Effector memory CD8-positive, alpha-beta T cell (primary cell): ENCODE measurements at regions not wholly inside any gene's neighbourhood (a gene's known extent, or its start where the extent isn't known, plus 50 kb on each side); places are given as distances from the start of the nearest gene placed in this dataset.

ENCODE experiments used
- ATAC-seq: fragments of 150-1000 bp; cut with Tn5 transposase; replicated peaks from 2 replicates; pipeline ENCODE4 v1.10.0; 2021; ENCODE audit warnings: mild to moderate bottlenecking, moderate library complexity
- DNase-seq, 3 experiments: peaks; one replicate each; pipeline ENCODE4 v3.0.0; 2021
- H3K27ac Mint-ChIP-seq, 2 donors: one replicate each; pipeline ENCODE4 v1.8.0; 2022; ENCODE audit warnings: mild to moderate bottlenecking in 2 of 2, mixed read lengths in 2 of 2, moderate library complexity in 2 of 2
- H3K27me3 Mint-ChIP-seq, 2 donors: one replicate each; pipeline ENCODE4 v1.8.0; 2022; ENCODE audit warnings: mixed read lengths in 2 of 2
- H3K36me3 Mint-ChIP-seq: one replicate; pipeline ENCODE4 v1.8.0; 2022; ENCODE audit warnings: mild to moderate bottlenecking, moderate library complexity, mixed read lengths; ENCODE audit not compliant: insufficient read depth
- H3K4me1 Mint-ChIP-seq, 2 donors: one replicate each; pipeline ENCODE4 v1.8.0; 2022; ENCODE audit warnings: low read depth in 2 of 2, mixed read lengths in 2 of 2
- H3K4me3 Mint-ChIP-seq, 2 donors: one replicate each; pipeline ENCODE4 v1.8.0; 2022; ENCODE audit warnings: mild to moderate bottlenecking in 2 of 2, mixed read lengths in 2 of 2, moderate library complexity in 2 of 2
- H3K9me3 Mint-ChIP-seq, 2 donors: one replicate each; pipeline ENCODE4 v1.8.0; 2022; ENCODE audit warnings: mixed read lengths in 2 of 2

DNA sequence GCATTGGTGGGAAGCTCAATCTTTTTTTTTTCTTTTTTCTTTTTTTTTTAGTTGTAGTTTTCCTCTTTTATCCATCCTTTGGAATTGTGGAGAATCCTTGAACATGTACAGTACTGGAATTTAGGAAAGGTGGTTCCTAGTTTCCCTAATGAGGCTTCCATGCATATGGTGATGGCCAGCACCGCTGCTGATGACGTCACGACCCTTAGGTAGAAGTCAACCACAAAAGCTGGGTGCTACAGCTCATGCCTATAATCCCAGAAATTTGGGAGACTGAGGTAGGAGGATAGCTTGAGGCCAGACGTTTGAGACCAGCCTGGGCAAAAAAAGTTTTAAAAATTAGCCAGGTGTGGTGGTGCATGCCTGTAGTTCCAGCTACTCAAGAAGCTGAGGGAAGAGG, 79.3 kb upstream of the SOX4 start:
- H3K27ac Mint-ChIP-seq, result no peak overlapping the region
- no peak overlapping the region for H3K4me3 Mint-ChIP-seq
- ATAC-seq (no peak), DNase-seq (no peak)
- no peaks in the 10 kb centered on the region for H3K9me3 Mint-ChIP-seq
- H3K36me3 Mint-ChIP-seq, result no peaks in the 10 kb centered on the region
- no peaks in the 10 kb centered on the region for H3K4me1 Mint-ChIP-seq
- peaks cover 6 to 17% of the 10 kb centered on the region in 2 donors for H3K27me3 Mint-ChIP-seq

- Mint-ChIP-seq H3K27me3 (peaks cover 0 to 4% of the 10 kb centered on the region in 2 donors), H3K9me3 (no peaks in the 10 kb centered on the region), H3K4me1 (no peaks in the 10 kb centered on the region), H3K36me3 (no peaks in the 10 kb centered on the region), H3K27ac (no peak overlapping the region), H3K4me3 (no peak overlapping the region)
- DNase-seq (no peak), ATAC-seq (no peak)
Measured at GRCh38 chr6:21518317-21518716, 75.2 kb upstream of the SOX4 start.

DNA sequence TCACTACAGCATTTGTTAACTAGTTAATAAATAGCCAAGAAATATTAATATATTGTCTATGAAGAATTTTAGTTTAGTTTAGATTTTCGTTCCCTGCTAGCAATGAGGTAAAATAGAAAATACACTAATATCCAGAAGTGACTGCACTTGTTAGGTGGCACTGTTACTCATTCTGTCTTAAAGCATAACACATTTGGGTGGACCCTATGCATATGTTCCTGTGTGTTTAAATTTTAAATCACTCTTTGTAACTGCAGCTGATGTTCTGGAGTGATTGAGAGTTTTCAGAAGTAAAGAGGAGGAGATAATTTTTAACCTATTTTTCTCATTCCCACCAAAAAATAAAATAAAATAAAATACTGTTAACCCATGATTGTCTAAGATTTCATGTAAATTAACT, 73.9 kb upstream of the SOX4 start:
- no peaks in the 10 kb centered on the region for H3K9me3 Mint-ChIP-seq
- no peak for ATAC-seq
- no peaks in the 10 kb centered on the region for H3K36me3 Mint-ChIP-seq
- DNase-seq, result no peak
- H3K27ac Mint-ChIP-seq, result no peak overlapping the region
- no peaks in the 10 kb centered on the region for H3K27me3 Mint-ChIP-seq
- H3K4me1 Mint-ChIP-seq, result no peaks in the 10 kb centered on the region
- no peak overlapping the region for H3K4me3 Mint-ChIP-seq

DNA sequence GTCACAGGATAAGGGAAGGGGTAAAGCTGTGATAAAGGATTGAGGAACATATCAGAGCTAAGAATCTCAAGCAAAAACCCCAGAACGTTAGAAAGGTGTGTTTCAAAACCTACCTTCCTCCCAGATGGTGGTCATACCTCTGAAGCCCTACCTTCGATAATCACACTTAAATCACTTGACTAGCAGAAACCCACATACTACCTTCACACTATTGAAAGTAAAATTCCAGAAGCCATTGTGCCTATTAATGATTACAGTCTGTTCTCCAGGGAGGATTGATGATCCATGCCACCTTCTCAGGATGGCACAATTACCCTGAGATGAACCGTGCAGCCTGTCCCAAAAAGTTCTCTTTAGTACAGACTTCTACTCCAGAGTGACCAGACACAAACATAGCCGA, 72.3 kb upstream of the SOX4 start:
- no peaks in the 10 kb centered on the region for H3K9me3 Mint-ChIP-seq
- ATAC-seq, result no peak
- H3K27ac Mint-ChIP-seq, result no peak overlapping the region
- H3K27me3 Mint-ChIP-seq, result no peaks in the 10 kb centered on the region
- DNase-seq, result no peak
- no peaks in the 10 kb centered on the region for H3K4me1 Mint-ChIP-seq
- H3K36me3 Mint-ChIP-seq, result no peaks in the 10 kb centered on the region
- H3K4me3 Mint-ChIP-seq, result no peak overlapping the region

- H3K27me3 Mint-ChIP-seq, result no peaks in the 10 kb centered on the region
- H3K36me3 Mint-ChIP-seq, result no peaks in the 10 kb centered on the region
- no peak overlapping the region for H3K4me3 Mint-ChIP-seq
- H3K9me3 Mint-ChIP-seq, result no peaks in the 10 kb centered on the region
- H3K4me1 Mint-ChIP-seq, result no peaks in the 10 kb centered on the region
- ATAC-seq (no peak), DNase-seq (no peak)
- no peak overlapping the region for H3K27ac Mint-ChIP-seq
Measured at GRCh38 chr6:21522143-21522747, 71.3 kb upstream of the SOX4 start.

DNA sequence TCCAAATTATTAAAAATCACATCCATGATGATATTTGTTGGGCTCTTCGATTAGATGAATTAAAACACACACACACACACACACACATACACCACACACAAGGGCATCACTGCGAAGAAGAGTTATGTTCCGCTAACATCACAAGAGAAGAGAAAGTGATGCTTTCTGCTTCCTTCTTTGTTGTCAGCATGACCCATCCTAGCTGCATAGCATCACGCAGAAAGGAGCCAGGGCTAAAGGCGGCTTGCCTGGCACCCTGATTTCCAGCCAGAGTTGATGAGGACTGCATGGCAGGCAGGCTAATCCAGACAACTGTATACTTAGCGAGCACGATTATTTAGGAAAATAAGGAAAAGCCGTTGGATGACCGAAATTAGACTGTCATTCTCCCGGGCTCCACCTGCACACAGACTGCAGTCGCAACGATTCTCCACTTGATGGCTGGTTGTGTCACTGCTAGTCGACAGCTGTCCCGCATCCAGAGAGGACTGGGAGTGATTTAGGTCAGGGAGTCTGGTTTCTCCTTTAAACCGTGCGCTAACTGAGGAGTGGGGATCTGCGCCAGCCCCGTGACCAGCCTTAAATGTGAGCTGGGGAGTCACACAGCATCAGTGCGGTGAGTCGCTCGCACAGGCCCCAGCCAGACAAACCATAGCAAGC, 70.6 kb upstream of the SOX4 start:
- Mint-ChIP-seq H3K4me1 (no peaks in the 10 kb centered on the region), H3K27ac (no peak overlapping the region), H3K36me3 (no peaks in the 10 kb centered on the region), H3K4me3 (no peak overlapping the region), H3K9me3 (no peaks in the 10 kb centered on the region), H3K27me3 (no peaks in the 10 kb centered on the region)
- DNase-seq, result no peak
- ATAC-seq, result no peak

DNA sequence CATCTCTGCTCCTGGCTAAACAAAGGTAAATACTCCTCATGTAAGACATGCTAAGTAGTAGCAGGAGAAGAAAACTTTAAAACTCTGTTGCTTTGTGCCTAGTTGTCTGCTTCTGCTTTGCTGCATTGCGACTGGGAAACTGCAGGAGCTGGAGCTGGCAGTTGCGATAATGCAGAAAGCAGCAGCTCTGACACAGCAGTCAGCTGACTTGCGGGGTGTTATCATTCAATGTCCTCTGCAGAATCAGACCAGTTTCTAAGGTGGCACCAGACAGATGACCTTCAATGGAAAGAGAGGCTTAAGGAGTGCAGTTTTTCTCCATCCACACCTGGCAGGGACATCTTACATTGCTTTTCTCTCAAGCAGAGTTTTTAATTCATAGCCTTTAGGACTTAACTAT, 69.9 kb upstream of the SOX4 start:
- H3K4me1 Mint-ChIP-seq, result no peaks in the 10 kb centered on the region
- H3K4me3 Mint-ChIP-seq, result no peak overlapping the region
- no peak overlapping the region for H3K27ac Mint-ChIP-seq
- no peaks in the 10 kb centered on the region for H3K9me3 Mint-ChIP-seq
- DNase-seq (no peak), ATAC-seq (no peak)
- no peaks in the 10 kb centered on the region for H3K36me3 Mint-ChIP-seq
- no peaks in the 10 kb centered on the region for H3K27me3 Mint-ChIP-seq

- Mint-ChIP-seq H3K36me3 (no peaks in the 10 kb centered on the region), H3K4me3 (no peak overlapping the region), H3K4me1 (no peaks in the 10 kb centered on the region), H3K27me3 (no peaks in the 10 kb centered on the region), H3K27ac (no peak overlapping the region), H3K9me3 (no peaks in the 10 kb centered on the region)
- DNase-seq (no peak), ATAC-seq (no peak)
Measured at GRCh38 chr6:21524201-21524600, 69.3 kb upstream of the SOX4 start.

- DNase-seq (no peak), ATAC-seq (no peak)
- H3K4me3 Mint-ChIP-seq, result no peak overlapping the region
- H3K9me3 Mint-ChIP-seq, result no peaks in the 10 kb centered on the region
- no peak overlapping the region for H3K27ac Mint-ChIP-seq
- no peaks in the 10 kb centered on the region for H3K36me3 Mint-ChIP-seq
- no peaks in the 10 kb centered on the region for H3K4me1 Mint-ChIP-seq
- no peaks in the 10 kb centered on the region for H3K27me3 Mint-ChIP-seq
Measured at GRCh38 chr6:21526974-21527373, 66.6 kb upstream of the SOX4 start.

DNA sequence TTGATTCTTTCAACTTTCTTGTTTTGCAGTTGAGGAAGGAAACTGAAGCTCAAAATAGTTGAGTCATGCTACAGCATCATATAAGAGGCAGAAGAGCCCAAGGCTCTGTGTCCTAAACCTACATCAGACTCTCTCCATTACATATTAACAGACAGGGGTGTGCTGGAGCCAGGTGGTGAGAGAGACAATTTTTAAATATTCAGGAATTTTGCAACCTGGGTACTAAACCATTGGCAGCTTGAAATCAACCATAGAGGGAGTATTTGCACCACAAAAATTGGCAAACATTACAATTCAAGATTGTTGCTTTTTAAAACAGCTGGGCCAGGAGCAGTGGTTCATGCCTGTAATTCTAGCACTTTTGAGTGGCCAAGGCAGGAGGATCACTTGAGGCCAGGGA, 65.8 kb upstream of the SOX4 start:
- Mint-ChIP-seq H3K27me3 (no peaks in the 10 kb centered on the region), H3K27ac (no peak overlapping the region), H3K4me3 (no peak overlapping the region), H3K9me3 (no peaks in the 10 kb centered on the region), H3K4me1 (no peaks in the 10 kb centered on the region), H3K36me3 (no peaks in the 10 kb centered on the region)
- no peak for DNase-seq
- ATAC-seq, result no peak

- Mint-ChIP-seq H3K36me3 (no peaks in the 10 kb centered on the region), H3K9me3 (no peaks in the 10 kb centered on the region)
- DNase-seq, result no peak
Measured at GRCh38 chr6:21529431-21529830, 64.1 kb upstream of the SOX4 start.

GRCh38 chr6:21531393-21531792, 62.2 kb upstream of the SOX4 start:
- Mint-ChIP-seq H3K9me3 (no peaks in the 10 kb centered on the region), H3K27ac (no peak overlapping the region), H3K4me3 (no peak overlapping the region), H3K36me3 (no peaks in the 10 kb centered on the region), H3K27me3 (peaks cover 0 to 19% of the 10 kb centered on the region in 2 donors), H3K4me1 (no peaks in the 10 kb centered on the region)
- no peak for DNase-seq
- no peak for ATAC-seq

More at GRCh38 chr6:21529431-21529830, 64.1 kb upstream of the SOX4 start:
- ATAC-seq, result no peak
- Mint-ChIP-seq H3K4me1 (no peaks in the 10 kb centered on the region), H3K27me3 (peaks cover 0 to 16% of the 10 kb centered on the region in 2 donors), H3K4me3 (no peak overlapping the region), H3K27ac (no peak overlapping the region)

GRCh38 chr6:21533678-21534077, 59.9 kb upstream of the SOX4 start:
- ATAC-seq (no peak), DNase-seq (no peak)
- H3K36me3 Mint-ChIP-seq, result no peaks in the 10 kb centered on the region
- no peak overlapping the region for H3K27ac Mint-ChIP-seq
- H3K27me3 Mint-ChIP-seq, result peaks cover 0 to 19% of the 10 kb centered on the region in 2 donors
- H3K9me3 Mint-ChIP-seq, result no peaks in the 10 kb centered on the region
- H3K4me3 Mint-ChIP-seq, result no peak overlapping the region
- no peaks in the 10 kb centered on the region for H3K4me1 Mint-ChIP-seq

DNA sequence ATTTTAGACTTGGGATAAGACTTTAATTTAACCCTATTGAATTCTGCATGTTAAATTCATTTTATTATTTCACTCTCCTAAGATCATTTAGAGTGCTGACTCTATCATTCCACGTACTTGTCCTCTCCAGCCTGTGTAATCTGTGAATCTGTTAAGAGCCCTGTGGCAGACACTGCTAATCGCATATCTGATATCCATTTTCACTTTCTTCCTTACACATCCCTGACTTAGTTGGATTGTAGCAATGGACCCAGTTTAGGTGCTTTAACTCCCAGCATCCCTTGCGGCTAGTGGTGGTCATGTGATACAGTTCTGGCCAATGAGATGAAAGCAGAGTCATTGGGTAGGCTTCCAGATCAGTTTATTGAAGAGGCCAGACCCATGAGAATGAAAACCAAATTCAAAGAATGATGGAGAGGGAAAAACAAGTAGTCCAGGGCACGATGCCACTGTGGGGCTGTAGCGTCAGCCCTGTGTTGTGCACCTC, 57.2 kb upstream of the SOX4 start:
- H3K36me3 Mint-ChIP-seq, result no peaks in the 10 kb centered on the region
- ATAC-seq (no peak), DNase-seq (no peak)
- H3K4me1 Mint-ChIP-seq, result no peaks in the 10 kb centered on the region
- H3K27ac Mint-ChIP-seq, result no peak overlapping the region
- H3K9me3 Mint-ChIP-seq, result no peaks in the 10 kb centered on the region
- H3K27me3 Mint-ChIP-seq, result peaks cover 11 to 32% of the 10 kb centered on the region in 2 donors
- no peak overlapping the region for H3K4me3 Mint-ChIP-seq
